Breast epithelium (tissue), 3 donors: ENCODE measurements at regions not wholly inside any gene's neighbourhood (a gene's known extent, or its start where the extent isn't known, plus 50 kb on each side); places are given as distances from the start of the nearest gene placed in this dataset.

Experiments
- CTCF ChIP-seq, 3 donors: fragments of 450-650 bp; IDR thresholded peaks; one replicate each; pipeline ENCODE4 v1.5.1; 2016 to 2017; ENCODE audit warnings: antibody characterized with exemption in 3 of 3, mild to moderate bottlenecking in 3 of 3, moderate library complexity in 3 of 3
- POLR2A ChIP-seq: fragments of 450-650 bp; IDR thresholded peaks from one replicate; pipeline ENCODE4 v1.6.1; 2016; ENCODE audit warnings: antibody characterized with exemption, mild to moderate bottlenecking, moderate library complexity

GRCh38 chr4:177975315-177975987 lies 533.2 kb upstream of the AGA start:
- TF ChIP-seq CTCF (IDR thresholded peaks at IDR 0.05) (no peak), POLR2A (no peak)
